MCF 10A (cell line): ENCODE measurements at regions not wholly inside any gene's neighbourhood (a gene's known extent, or its start where the extent isn't known, plus 50 kb on each side); places are given as distances from the start of the nearest gene placed in this dataset.

Source experiments
- BruUV-seq: library from RNA; stranded (reverse); fragments of 400-500 nt; replicated peaks from 2 replicates; lab custom pipeline; 2021; lab: Mats Ljungman, UMichigan
- CTCF ChIA-PET: fragments of 300-600 bp; sonication (Branson Sonifier 250); formaldehyde crosslinking; extraction: SDS; loops from one replicate; lab custom pipeline; 2021; ENCODE audit warnings: antibody characterized with exemption, inconsistent platforms; lab: Yijun Ruan, JAX
- POLR2A ChIA-PET: fragments of 300-600, 350-650 bp; sonication (Branson Sonifier 250); formaldehyde crosslinking; extraction: SDS; loops from one replicate; lab custom pipeline; 2020; ENCODE audit warnings: antibody characterized with exemption, inconsistent platforms; lab: Yijun Ruan, JAX
- DNase-seq: peaks from one replicate; pipeline ENCODE4 v3.0.0-alpha.2; 2018; ENCODE audit not compliant: unreplicated experiment
- H3K27ac Mint-ChIP-seq: one replicate; pipeline ENCODE4 v1.8.0; 2022; ENCODE audit warnings: mild to moderate bottlenecking, low read depth, mixed read lengths; ENCODE audit not compliant: unreplicated experiment
- H3K27me3 Mint-ChIP-seq: one replicate; pipeline ENCODE4 v1.8.0; 2022; ENCODE audit warnings: mixed read lengths; ENCODE audit not compliant: insufficient read depth, unreplicated experiment
- H3K36me3 Mint-ChIP-seq: one replicate; pipeline ENCODE4 v1.8.0; 2022; ENCODE audit warnings: mild to moderate bottlenecking, moderate library complexity, mixed read lengths; ENCODE audit not compliant: insufficient read depth, unreplicated experiment
- H3K4me1 Mint-ChIP-seq: one replicate; pipeline ENCODE4 v1.8.0; 2022; ENCODE audit warnings: mixed read lengths; ENCODE audit not compliant: insufficient read depth, unreplicated experiment
- H3K4me3 Mint-ChIP-seq: one replicate; pipeline ENCODE4 v1.8.0; 2022; ENCODE audit warnings: mild to moderate bottlenecking, moderate library complexity, mixed read lengths; ENCODE audit not compliant: unreplicated experiment
- H3K9me3 Mint-ChIP-seq: one replicate; pipeline ENCODE4 v1.8.0; 2022; ENCODE audit warnings: mixed read lengths; ENCODE audit not compliant: unreplicated experiment
- intact Hi-C: fragments of 100-400 bp; cut with micrococcal nuclease; formaldehyde crosslinking; loops from 2 replicates; pipeline ENCODE4 v1.14.1; 2022
- TF ChIP-seq, protein P1 (sequence below): fragments of 200-600 bp; IDR thresholded peaks from one replicate; pipeline ENCODE4 v1.8.0; 2022; ENCODE audit warnings: antibody characterized with exemption, mild to moderate bottlenecking; ENCODE audit not compliant: unreplicated experiment

DNA sequence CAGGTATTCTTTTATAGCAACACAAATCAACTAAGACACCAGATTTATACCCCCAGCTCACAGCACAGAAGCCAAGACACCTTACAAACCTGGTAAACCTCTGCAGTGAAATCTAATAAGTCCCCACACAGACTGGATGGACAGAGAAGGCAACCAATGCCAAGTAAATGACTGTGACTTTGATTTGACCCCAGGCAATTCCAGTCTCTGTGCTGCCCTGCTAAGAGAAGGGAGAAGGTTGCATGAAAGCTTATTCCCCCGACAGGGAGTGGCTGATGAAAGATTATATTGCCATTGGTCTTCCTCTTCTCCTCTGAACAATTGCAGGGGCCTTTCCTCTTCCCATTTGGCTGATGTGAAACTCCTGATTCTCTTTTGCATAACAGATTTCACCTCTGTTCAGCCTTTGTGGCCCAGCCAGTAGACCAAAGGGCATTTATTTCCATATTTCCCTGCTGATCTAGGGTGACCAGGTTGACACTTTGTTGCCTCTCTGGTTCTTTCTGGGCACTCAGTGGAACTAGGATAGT lies 107.6 kb downstream of the ADRB2 start:
- Mint-ChIP-seq H3K27me3 (no peaks in the 10 kb centered on the region), H3K4me1 (peaks cover 22% of the 10 kb centered on the region), H3K4me3 (no peak overlapping the region), H3K27ac (no peak overlapping the region), H3K9me3 (no peaks in the 10 kb centered on the region), H3K36me3 (peaks cover 6% of the 10 kb centered on the region)
- TF ChIP-seq, protein P1, sequence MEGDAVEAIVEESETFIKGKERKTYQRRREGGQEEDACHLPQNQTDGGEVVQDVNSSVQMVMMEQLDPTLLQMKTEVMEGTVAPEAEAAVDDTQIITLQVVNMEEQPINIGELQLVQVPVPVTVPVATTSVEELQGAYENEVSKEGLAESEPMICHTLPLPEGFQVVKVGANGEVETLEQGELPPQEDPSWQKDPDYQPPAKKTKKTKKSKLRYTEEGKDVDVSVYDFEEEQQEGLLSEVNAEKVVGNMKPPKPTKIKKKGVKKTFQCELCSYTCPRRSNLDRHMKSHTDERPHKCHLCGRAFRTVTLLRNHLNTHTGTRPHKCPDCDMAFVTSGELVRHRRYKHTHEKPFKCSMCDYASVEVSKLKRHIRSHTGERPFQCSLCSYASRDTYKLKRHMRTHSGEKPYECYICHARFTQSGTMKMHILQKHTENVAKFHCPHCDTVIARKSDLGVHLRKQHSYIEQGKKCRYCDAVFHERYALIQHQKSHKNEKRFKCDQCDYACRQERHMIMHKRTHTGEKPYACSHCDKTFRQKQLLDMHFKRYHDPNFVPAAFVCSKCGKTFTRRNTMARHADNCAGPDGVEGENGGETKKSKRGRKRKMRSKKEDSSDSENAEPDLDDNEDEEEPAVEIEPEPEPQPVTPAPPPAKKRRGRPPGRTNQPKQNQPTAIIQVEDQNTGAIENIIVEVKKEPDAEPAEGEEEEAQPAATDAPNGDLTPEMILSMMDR = no peak
- DNase-seq = no peak
- ChIA-PET POLR2A (interaction anchor here (1.4 kb wide), 1 partner anchor 21 kb away, joined by 4 read pairs; no protein-coding TSS in a partner anchor), CTCF (interaction anchor here (0.7 to 2.1 kb wide), 5 partner anchors 18 to 65 kb away, joined by 3 to 7 read pairs (median 4); no protein-coding TSS in a partner anchor)
- intact Hi-C loops = no loop called here
- no TSS peak for BruUV-seq

DNA sequence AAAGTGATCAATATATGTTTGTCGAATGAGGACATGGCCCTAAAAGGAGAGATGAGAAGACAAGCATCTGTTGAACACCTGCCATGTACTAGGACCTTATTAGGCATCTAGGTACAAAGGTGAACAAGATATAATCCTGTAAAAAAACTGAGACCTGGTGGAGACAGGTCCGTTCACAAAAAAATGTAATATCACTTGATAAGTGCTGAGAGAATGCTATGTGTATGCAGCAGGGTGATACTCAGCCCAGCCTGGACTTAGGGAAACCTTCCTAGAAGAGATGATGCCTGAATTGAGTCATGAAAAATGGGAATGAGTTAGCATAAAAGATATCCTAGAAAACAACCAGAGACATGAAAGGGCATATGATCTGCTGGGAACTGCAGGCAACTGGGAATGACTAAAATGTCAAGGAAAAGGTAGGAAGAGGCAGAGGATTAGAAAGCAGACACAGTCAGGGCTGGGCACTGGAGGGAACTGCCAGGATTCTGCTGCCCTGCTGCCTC lies 108.5 kb downstream of the ADRB2 start:
- no TSS peak for BruUV-seq
- POLR2A ChIA-PET = no interaction called here
- peaks cover 6% of the 10 kb centered on the region for H3K36me3 Mint-ChIP-seq
- peaks cover 29% of the 10 kb centered on the region for H3K4me1 Mint-ChIP-seq
- no peaks in the 10 kb centered on the region for H3K27me3 Mint-ChIP-seq
- intact Hi-C loops = no loop called here
- no peak overlapping the region for H3K4me3 Mint-ChIP-seq
- no peak overlapping the region for H3K27ac Mint-ChIP-seq
- TF ChIP-seq, protein P1 = no peak
- CTCF ChIA-PET = no interaction called here
- no peaks in the 10 kb centered on the region for H3K9me3 Mint-ChIP-seq
- DNase-seq = no peak

DNA sequence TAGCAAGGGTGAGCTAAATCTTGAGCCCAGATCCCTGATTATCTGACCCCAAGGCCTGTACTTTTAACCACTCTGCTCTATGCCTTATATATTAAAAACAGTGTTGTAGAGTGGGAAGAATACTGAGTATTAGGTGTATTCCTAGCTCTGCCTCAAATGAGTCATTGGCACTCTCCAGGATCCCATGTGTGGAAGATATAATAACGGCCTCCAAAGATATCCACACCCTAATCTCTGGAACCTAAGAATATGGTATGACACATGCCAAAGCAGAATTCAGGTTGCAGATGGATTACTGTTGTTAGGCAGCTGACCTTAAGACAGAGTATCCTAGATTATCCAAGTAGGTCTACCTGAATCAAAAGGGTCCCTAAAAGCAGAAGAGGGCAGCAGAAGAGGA lies 110.8 kb downstream of the ADRB2 start:
- peaks cover 32% of the 10 kb centered on the region for H3K4me1 Mint-ChIP-seq
- no peaks in the 10 kb centered on the region for H3K9me3 Mint-ChIP-seq
- no TSS peak for BruUV-seq
- H3K4me3 Mint-ChIP-seq = no peak overlapping the region
- POLR2A ChIA-PET = interaction anchor here (0.7 to 3.1 kb wide), 10 partner anchors 12 to 109 kb away, joined by 3 to 20 read pairs (median 4); no protein-coding TSS in a partner anchor
- H3K27ac Mint-ChIP-seq = peak overlapping the region; percentile 57
- CTCF ChIA-PET = interaction anchor here (0.6 to 3.0 kb wide), 13 partner anchors 9 to 1080 kb away, joined by 3 to 21 read pairs (median 4); no protein-coding TSS in a partner anchor
- TF ChIP-seq, protein P1 = no peak
- intact Hi-C loops = no loop called here
- no peaks in the 10 kb centered on the region for H3K27me3 Mint-ChIP-seq
- DNase-seq = peak; percentile 43
- peaks cover 6% of the 10 kb centered on the region for H3K36me3 Mint-ChIP-seq

DNA sequence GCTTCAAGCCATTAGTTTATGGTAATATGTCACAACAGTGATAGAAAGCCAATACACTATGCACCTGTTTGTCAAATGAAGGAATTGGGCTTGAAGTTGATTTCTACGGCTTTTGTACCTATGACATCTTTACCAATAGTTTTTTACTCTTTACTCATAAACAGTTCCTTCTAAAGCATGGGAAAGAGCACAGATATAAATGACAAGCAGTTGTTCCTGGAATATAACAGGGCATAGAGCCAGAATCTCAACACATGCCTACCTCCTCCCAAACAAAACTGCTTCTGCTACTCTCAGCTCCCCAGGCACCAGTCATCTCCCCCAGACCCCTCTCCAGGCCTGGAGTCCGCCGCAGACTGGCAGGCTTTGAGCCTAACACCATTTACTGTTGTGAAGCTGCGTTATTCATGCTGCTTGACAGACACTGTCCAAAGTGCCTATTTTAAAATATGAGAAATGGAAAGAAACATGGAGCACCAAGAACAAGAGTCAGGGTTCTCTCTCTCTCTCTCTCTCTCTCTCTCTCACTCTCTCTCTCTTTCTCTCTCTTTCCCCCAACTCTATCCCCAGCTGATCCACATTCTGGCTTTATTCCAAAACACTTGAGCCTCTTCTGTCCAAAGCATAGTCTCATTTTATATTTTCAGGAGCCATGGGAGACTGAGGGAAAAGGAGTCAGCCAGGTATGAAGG lies 111.6 kb downstream of the ADRB2 start:
- Mint-ChIP-seq H3K4me1 (peaks cover 32% of the 10 kb centered on the region), H3K36me3 (peaks cover 6% of the 10 kb centered on the region), H3K4me3 (no peak overlapping the region), H3K9me3 (no peaks in the 10 kb centered on the region), H3K27me3 (no peaks in the 10 kb centered on the region), H3K27ac (peak overlapping the region; percentile 57)
- BruUV-seq = no TSS peak
- POLR2A ChIA-PET = interaction anchor here (1.4 to 3.1 kb wide), 5 partner anchors 12 to 110 kb away, joined by 5 to 20 read pairs (median 7); no protein-coding TSS in a partner anchor
- DNase-seq = no peak
- intact Hi-C loops = no loop called here
- CTCF ChIA-PET = interaction anchor here (0.6 to 3.0 kb wide), 8 partner anchors 21 to 975 kb away, joined by 3 to 21 read pairs (median 3); no protein-coding TSS in a partner anchor
- TF ChIP-seq, protein P1 = no peak
